GM19463 (cell line): ENCODE measurements at regions not wholly inside any gene's neighbourhood (a gene's known extent, or its start where the extent isn't known, plus 50 kb on each side); places are given as distances from the start of the nearest gene placed in this dataset.
"Not testable (repeated sequence)": the region's sequence is repeated elsewhere in the genome, so short reads cannot be mapped to it uniquely, and the experiment has no call there.

Experiments used
- ATAC-seq: cut with Tn5 transposase; IDR thresholded peaks from one replicate; pipeline ENCODE4 v1.9.1; 2021; ENCODE audit warnings: mild to moderate bottlenecking, moderate library complexity; ENCODE audit not compliant: unreplicated experiment

DNA sequence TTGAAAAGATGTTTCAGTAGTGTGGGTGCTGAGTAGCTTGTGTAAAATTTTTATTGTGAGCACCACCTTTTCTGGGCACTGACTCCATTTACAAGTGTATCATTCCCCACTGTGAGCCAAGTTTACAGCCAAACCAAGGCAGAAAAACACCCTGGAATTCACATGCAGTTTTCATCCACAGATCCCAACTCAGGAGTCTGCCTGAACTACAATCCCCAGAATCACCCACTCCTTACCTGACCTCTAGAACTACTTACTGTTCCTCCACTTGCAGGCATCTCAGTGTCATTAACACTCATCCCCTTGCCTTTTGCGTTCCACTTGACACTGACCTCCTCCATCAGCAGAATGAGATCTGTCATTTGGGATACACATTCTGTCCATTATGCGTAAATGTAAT is 2042.6 kb upstream of the CDH6 start:
- no peak for ATAC-seq

DNA sequence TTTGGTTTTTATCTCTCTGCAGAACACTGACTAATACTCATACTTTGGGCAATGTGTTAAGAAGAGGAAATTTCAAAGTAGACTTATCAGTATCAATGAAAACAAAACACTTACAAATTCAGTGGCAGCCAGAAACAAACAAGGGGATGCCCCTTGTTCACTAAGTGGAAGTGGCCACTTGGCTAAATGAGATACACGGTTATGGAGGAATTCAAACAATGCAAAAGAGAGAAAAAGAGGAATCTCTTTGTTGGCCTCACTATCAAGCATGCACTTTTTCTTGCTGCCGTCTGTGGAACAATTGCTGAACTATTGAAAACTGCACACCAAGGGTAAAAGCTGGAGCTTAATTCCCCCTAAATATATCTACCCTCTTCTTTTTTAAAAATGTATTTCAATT is 2044.9 kb upstream of the CDH6 start:
- ATAC-seq: no peak

GRCh38 chr5:29148073-29148472 is 2045.4 kb upstream of the CDH6 start:
- no peak for ATAC-seq

- no peak for ATAC-seq
Measured at GRCh38 chr5:29143266-29143665, 2050.2 kb upstream of the CDH6 start.

DNA sequence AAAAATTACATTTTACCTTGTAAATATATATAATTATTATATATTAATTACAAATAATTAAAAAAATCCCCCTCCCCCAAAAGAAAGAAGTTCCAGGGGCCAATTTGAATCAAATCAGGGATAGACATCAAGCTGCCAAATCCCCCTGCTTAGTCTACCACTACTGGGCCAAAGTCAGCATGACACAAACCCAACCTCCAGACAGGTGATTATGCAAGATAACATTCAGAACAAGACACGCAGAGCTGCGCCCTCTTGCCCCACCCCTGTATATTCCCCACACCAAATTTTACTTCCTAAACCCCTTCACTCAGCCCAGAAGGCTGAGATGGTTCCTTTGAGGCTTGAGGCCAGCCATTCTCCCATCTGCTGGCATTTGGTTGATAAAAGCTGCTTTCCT is 2059.1 kb upstream of the CDH6 start:
- no peak for ATAC-seq

- ATAC-seq: no peak
Measured at GRCh38 chr5:29131285-29131684, 2062.2 kb upstream of the CDH6 start.

DNA sequence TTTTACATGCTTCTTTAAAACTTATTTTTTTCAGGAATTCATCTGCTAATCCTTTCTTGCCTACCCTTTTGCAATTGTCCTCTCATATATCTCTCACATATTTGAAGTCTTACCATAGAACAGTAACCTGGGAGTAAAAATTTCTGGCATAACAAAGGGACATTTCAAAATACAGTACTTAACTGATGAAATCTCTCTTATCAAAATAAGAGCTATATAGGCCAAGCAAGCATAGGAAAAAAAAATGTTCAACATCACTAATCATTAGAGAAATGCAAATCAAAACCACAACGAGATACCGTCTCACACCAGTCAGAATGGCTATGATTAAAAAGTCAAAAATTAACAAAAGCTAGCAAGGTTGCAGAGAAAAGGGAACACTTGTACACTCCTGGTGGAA is 2062.7 kb upstream of the CDH6 start:
- ATAC-seq: no peak

- not testable (repeated sequence) for ATAC-seq
Measured at GRCh38 chr5:29127524-29128156, 2065.8 kb upstream of the CDH6 start.

DNA sequence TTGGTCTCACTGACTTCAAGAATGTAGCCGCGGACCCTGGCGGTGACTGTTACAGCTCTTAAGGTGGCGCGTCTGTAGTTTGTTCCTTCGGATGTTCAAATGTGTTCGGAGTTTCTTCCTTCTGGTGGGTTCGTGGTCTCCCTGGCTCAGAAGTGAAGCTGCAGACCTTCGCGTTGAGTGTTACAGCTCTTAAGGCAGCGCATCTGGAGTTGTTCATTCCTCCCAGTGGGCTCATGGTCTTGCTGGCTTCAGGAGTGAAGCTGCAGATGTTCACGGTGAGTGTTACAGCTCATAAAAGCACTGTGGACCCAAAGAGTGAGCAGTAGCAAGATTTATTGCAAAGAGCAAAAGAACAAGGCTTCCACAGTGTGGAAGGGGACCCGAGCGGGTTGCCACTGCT is 2067.0 kb upstream of the CDH6 start:
- not testable (repeated sequence) for ATAC-seq

DNA sequence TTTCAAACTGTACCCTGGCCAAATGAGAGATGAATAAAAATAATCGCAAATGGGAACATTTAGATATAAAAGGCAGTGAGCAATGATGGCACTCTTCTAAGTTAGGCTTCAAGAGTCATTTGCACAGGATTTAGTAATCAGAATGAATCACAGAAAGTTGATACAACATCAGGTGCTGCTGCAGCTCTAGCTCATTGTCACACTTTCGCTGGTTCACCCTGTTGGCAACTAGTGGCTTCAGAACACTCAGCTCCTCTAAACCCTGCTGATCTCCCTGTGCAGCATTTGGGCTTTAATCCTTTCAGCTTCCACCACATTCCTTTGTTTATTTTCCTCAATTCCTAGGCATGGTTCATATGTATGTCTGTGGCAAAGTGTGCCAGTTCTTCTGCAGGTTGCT is 2071.2 kb upstream of the CDH6 start:
- ATAC-seq: no peak

DNA sequence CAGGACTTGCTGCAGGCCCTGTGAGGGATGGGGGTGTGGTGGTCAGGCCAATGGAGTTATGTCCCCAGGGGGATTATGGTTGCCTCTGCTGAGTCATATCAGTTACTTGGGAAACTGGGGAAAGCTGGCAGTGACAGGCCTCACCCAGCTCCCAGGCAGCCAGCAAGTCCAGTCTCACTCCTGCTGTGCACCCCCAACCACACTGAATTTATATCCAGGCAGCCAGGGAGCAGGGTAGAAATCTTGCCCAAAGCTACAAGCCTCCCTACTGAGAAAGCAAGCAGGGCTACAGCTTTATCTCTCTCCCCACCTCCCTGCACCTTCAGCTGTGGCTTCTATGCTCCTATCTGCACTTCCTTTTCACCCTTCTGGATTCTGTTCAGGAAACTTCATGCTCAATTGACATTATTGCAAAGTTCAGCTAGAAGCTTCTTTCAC is 2076.0 kb upstream of the CDH9 start:
- no peak for ATAC-seq

- ATAC-seq: no peak
Measured at GRCh38 chr5:29113516-29113915, 2075.1 kb upstream of the CDH9 start.

GRCh38 chr5:29099585-29099984 is 2061.2 kb upstream of the CDH9 start:
- no peak for ATAC-seq

- no peak for ATAC-seq
Measured at GRCh38 chr5:29089591-29090130, 2051.3 kb upstream of the CDH9 start.

DNA sequence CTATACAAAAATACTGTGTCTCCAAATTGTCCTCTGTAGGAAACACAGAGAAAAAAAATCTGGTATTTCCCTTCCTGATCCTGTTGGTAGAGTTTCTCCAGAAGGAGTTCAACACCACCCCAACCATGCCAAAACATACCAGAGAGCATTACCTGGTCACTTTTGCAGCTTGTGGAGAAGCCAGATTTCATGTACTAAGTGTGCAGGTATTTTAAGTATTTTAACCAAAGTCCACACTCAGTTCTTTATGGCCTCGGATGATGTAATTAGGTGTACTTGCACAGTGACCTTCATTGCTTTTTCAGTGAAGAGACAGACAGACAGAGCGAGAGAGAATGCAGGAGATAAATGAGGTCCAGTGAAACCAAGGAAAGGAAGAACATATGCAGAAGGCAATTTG is 2046.8 kb upstream of the CDH9 start:
- ATAC-seq: no peak

DNA sequence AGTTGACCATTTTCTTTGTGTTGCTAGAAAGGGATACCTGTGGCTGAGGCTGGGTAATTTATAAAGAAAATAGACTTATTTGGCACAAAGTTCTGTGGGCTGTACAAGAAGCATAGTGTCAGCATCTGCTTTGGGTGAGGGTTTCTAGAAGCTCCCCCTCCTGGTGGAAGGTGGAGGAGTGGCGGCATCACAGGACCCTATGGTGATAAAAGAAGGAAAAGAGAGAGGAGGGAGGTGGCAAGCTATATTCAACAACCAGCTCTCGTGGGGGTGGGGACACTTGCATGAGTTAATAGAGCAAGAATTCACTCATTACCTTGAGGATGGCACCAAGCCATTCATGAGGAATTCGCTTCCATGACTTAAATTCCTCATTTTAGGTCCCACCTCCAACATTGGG is 2041.4 kb upstream of the CDH9 start:
- no peak for ATAC-seq

- no peak for ATAC-seq
Measured at GRCh38 chr5:29077451-29077850, 2039.1 kb upstream of the CDH9 start.

GRCh38 chr5:29069104-29069402 is 2030.7 kb upstream of the CDH9 start:
- ATAC-seq: no peak

- no peak for ATAC-seq
Measured at GRCh38 chr5:29061381-29061780, 2023.0 kb upstream of the CDH9 start.

DNA sequence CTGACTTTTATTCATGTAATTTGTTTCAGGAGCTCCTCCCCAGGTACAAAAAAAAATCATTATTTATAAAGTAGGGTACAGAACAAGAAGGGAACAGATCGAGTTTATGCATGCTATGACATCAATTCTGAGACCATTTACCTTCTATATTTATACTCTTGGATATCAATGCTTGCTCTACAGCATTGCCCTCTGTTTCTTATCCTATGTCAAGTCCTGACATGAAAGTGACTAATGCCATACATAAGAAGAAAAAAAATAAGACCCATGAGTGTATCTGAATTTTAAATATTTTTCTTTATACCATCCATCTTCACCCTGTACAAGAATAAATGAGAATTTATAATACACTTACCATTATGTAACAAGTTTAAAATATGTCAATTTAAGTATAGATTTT is 2016.3 kb upstream of the CDH9 start:
- no peak for ATAC-seq

DNA sequence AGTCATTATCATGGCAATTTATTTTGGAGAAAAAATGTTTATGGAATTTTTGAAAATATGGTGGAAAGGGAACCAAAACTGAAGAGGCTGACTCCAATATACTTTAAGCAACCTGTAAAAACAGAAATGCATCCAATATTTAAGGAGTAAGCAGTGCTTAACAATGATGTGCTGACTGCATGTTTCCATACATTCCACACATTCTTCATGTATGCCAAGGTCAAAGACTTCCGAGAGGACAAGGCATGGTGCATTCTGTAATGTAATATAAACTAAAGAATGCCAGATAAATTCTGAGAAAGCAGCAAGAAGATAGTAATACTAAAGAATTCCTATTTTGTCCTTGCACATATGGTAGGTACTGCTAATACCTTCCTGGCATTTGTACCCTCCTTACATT is 2015.9 kb upstream of the CDH9 start:
- ATAC-seq: no peak

GRCh38 chr5:29051509-29051908 is 2013.1 kb upstream of the CDH9 start:
- ATAC-seq: no peak

DNA sequence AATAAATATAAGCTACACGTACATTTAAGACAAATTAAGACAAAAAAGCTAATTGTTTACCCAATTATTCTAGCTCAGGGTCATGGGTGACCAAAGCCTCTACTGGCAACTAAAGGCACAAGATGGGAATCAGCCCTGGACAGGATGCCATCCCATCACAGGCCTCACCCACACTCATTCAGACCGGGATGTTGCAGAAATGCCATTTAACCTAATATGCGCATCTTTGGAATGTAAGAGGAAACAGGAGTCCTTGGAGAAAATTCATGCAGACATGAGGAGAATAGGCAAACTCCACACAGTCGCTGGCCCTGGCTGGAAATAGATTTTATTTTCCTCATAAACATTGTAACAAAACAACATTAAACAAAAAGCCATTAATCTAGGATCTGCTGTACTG is 2003.8 kb upstream of the CDH9 start:
- ATAC-seq: no peak
